ENCODE measurements at regions not wholly inside any gene's neighbourhood (a gene's known extent, or its start where the extent isn't known, plus 50 kb on each side); places are given as distances from the start of the nearest gene placed in this dataset.
A peak's percentile ranks its signal among the peaks of the same experiment; 100 is the strongest.

- no peak for DNase-seq (ENCODE audit: low read depth)
These were observed 148.4 kb upstream of the PLEKHG7 start for GRCh38 chr12:92554158-92555073.

- DNase-seq (ENCODE audit: low read depth): no peak
These were observed 149.4 kb upstream of the PLEKHG7 start for GRCh38 chr12:92553389-92553788.

- no peak for DNase-seq (ENCODE audit: low read depth)
These were observed 150.2 kb upstream of the PLEKHG7 start for GRCh38 chr12:92552412-92553108.

GRCh38 chr12:92551853-92552397, 150.9 kb upstream of the PLEKHG7 start:
- DNase-seq (ENCODE audit: low read depth): peak; percentile 16

- no peak for DNase-seq (ENCODE audit: low read depth)
These were observed 151.6 kb upstream of the PLEKHG7 start for GRCh38 chr12:92551210-92551609.

- no peak for DNase-seq (ENCODE audit: low read depth)
These were observed 152.1 kb upstream of the PLEKHG7 start for GRCh38 chr12:92550661-92551060.

- DNase-seq (ENCODE audit: low read depth): no peak
These were observed 152.5 kb upstream of the PLEKHG7 start for GRCh38 chr12:92550254-92550653.

- no peak for DNase-seq (ENCODE audit: low read depth)
These were observed 153.3 kb upstream of the PLEKHG7 start for GRCh38 chr12:92549516-92549915.

GRCh38 chr12:92547906-92548305, 154.9 kb upstream of the PLEKHG7 start:
- DNase-seq (ENCODE audit: low read depth): no peak

- no peak for DNase-seq (ENCODE audit: low read depth)
These were observed 155.4 kb upstream of the PLEKHG7 start for GRCh38 chr12:92547420-92547819.

- DNase-seq (ENCODE audit: low read depth): no peak
These were observed 156.0 kb upstream of the PLEKHG7 start for GRCh38 chr12:92546635-92547348.

GRCh38 chr12:92546259-92546634, 156.5 kb upstream of the PLEKHG7 start:
- DNase-seq (ENCODE audit: low read depth): no peak

GRCh38 chr12:92544322-92544721, 158.5 kb upstream of the PLEKHG7 start:
- DNase-seq (ENCODE audit: low read depth): no peak

- no peak for DNase-seq (ENCODE audit: low read depth)
These were observed 158.9 kb upstream of the PLEKHG7 start for GRCh38 chr12:92543840-92544239.

- DNase-seq (ENCODE audit: low read depth): no peak
These were observed 159.4 kb upstream of the PLEKHG7 start for GRCh38 chr12:92543359-92543758.

- no peak for DNase-seq (ENCODE audit: low read depth)
These were observed 161.1 kb upstream of the PLEKHG7 start for GRCh38 chr12:92541731-92542130.

GRCh38 chr12:92540782-92541423, 161.9 kb upstream of the PLEKHG7 start:
- no peak for DNase-seq (ENCODE audit: low read depth)

- no peak for DNase-seq (ENCODE audit: low read depth)
These were observed 162.6 kb upstream of the PLEKHG7 start for GRCh38 chr12:92539976-92540781.

- peak; percentile 51 for DNase-seq (ENCODE audit: low read depth)
These were observed 163.6 kb upstream of the PLEKHG7 start for GRCh38 chr12:92539110-92539749.

GRCh38 chr12:92537290-92537960, 165.4 kb upstream of the PLEKHG7 start:
- peak; percentile 7 for DNase-seq (ENCODE audit: low read depth)
